ENCODE measurements at regions not wholly inside any gene's neighbourhood (a gene's known extent, or its start where the extent isn't known, plus 50 kb on each side); places are given as distances from the start of the nearest gene placed in this dataset.
"Not testable (repeated sequence)": the region's sequence is repeated elsewhere in the genome, so short reads cannot be mapped to it uniquely, and the experiment has no call there.

DNA sequence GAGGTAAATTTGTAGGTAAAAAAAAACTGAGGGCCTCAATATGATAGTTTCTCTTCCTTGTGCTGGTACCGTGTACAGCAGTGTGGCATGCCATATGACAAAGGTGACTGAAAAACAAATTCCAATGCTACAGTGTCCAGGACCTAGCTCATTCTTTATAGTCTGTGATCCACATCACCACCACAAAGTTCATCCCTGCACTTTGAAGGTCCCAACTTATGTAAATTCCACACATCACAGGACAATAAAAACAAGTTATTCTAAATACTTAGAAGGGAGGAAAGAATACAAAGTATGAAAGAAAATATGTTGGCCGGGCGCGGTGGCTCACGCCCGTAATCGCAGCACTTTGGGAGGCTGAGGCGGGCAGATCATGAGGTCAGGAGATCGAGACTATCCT is 314.6 kb upstream of the SGCG start:
- DNase-seq (ENCODE audit: low spot score) (no peak), FAIRE-seq (no peak)

DNA sequence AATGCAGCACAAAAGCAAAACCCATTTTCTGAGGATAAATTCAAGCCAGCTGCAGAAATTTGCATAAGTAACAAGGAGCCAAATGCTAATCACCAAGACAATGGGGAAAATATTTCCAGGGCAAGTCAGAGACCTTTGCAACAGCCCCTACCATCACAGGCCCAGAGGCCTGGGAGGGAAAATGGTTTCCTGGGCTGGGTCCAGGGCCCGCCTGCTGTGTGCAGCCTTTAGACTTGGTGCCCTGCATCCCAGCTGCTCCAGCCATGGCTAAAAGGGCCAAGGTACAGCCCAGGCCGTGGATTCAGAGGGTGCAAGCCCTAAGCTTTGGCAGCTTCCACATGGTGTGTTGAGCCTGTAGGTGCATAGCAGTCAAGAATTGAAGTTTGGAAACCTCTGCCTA is 309.5 kb upstream of the SGCG start:
- DNase-seq (ENCODE audit: low spot score) (no peak), FAIRE-seq (no peak)

DNA sequence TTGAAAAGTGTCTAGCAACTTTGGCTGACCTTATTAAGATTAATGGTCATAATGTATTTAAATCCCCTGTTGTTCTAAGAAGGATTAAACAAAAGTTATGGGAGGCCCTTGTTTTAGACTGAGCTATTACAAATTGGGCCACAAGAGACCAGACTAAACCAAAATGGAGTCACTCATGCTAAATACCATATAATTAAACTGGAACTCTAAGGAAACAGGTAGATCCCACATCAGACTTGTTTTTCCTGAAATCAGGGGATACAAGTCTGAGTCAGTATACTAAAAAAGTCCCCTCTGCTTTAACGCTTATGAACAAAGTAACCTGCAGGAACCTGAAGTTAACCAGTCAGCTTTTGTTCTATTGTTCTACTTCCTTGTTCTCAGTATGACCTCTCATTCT is 305.9 kb upstream of the SGCG start:
- FAIRE-seq (no peak), DNase-seq (ENCODE audit: low spot score) (no peak)

DNA sequence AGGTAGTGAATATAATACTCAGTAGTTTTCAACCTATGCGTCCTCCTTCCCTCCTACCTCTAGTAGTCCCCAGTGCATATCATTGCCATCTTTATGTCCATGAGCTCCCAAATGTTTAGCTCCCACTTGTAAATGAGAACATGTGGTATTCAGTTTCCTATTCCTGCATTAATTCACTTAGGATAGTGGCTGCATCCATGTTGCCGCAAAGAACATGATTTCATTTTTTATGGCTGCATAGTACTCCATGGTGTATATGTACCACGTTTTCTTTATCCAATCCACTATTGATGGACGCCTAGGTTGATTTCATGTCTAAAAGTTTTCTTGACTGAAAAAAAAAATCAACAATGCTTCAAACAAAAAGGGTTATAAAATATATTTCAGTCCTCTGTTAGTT is 303.4 kb upstream of the SGCG start:
- no peak for FAIRE-seq
- DNase-seq (ENCODE audit: low spot score) = no peak

DNA sequence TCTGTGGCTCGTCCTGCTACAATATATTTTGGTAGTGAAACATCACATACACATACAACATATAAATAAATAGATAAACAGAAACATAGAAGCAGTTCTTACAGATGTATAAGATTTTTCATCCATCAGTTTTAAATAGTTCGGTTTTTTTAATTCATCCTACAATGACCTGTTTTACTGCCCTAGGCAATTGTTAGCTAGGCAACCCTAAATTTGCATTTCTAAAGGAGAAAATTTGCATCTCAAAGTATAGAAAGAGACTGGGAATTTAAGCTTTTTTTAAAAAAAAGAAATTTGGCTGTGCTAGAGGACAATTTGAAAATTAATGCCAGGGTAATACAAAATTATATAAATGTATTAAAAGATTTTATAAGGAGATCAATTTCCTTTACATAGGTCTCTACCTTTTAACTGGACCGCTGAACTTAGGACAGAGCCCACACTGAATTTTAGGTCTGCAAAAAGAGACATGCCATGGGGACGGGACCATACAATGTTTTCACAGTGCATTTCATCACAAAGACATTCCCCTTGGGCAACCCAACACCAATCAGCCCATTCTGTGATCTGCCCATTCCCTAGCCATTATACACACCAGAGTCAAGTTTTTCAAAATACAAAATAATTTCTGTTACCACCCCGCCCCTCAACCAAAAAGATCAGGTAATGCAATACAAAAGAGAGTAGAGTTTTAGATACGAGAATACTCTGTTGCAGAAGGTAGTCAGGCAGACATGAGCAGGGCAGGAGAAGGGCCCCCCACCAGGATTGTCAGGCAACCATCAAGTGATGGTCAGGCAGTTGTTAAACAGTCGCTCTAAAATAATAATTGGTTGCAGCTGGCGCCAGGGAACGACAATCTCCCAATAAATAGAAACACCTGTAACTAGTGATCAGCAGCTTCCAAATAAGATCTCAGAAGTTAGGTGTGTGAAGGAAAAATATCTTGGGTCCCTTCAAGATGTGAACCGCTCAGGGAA is 299.7 kb upstream of the SGCG start:
- FAIRE-seq (no peak), DNase-seq (ENCODE audit: low spot score) (no peak)

DNA sequence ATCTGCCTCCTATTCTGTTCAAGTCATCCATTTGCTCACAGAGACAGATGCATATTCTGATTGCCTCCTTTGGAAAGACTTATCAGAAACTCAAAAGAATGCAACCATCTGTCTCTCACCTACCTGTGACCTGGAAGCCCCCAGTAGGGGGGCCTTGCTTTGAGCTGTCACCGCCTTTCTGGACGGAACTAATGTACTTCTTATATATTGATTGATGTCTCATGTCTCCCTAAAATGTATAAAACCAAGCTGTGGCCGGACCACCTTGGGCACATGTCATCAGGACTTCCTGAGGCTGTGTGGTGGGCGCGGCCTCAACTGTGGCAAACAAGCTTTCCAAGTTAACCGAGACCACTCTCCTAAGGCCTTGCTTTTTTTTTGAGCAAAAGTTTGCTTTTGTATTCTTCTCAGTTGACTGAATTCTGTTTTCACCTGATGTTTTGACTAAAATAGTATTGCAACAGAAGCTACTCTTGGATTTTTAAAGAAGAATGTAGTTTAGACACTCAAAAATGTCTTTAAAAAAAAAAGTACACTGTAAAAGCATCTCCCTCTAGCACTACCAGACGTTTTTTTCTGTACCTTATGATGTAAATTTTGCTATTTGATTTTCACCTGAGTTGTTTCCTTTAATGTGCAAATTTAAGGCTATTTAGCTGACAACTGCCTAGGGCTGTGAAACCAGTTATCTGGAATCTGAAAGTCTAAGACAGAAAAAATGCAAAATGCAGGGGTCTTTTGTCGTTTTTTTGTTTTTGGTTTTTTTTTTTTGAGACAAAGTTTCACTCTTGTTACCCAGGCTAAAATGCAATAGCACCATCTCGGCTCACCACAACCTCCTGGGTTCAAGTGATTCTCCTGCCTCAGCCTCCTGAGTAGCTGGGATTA is 298.8 kb upstream of the SGCG start:
- DNase-seq (ENCODE audit: low spot score); FAIRE-seq: not testable (repeated sequence)

DNA sequence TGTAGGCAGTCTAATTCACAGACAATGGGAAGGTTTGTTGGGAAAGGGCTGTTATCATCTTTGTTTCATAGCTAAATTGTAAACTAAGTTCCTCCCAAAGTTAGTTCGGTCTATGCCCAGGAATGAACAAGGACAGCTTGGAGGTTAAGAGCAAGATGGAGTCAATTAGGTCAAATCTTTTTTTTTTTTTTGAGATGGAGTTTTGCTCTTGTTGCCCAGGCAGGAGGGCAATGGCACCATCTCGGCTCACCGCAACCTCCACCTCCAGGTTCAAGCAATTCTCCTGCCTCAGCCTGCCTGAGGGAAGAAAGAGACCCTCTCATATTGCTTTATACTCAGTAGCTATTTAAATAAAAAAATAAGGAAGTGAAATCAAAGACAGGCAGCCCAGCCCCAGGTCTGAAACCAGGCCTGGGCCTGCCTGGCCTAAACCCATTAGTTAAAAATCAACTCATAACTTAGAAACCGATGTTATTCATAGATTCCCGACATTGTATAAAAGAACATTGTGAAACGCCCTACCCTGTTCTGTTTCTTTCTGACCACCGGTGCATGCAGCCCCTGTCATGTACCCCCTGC is 297.4 kb upstream of the SGCG start:
- DNase-seq (ENCODE audit: low spot score) (peak; percentile 20), FAIRE-seq (peak; percentile 82)

DNA sequence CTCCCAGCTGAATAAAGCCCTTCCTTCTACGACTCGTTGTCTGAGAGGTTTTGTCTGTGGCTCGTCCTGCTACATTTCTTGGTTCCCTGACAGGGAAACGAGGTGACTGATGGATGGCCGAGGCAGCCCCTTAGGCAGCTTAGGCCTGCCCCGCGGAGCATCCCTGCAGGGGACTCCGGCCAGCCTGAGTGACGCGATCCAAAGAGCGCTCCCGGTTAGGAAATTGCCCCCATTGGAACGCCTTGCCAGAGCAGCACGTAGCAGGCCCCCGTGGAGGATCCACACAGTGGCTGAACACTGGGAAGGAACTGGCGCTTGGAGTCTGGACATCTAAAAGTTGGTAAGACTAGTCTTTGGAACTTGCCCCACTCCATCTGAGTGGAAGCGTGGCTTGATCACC is 296.8 kb upstream of the SGCG start:
- DNase-seq (ENCODE audit: low spot score) = peak; percentile 23
- FAIRE-seq = no peak

DNA sequence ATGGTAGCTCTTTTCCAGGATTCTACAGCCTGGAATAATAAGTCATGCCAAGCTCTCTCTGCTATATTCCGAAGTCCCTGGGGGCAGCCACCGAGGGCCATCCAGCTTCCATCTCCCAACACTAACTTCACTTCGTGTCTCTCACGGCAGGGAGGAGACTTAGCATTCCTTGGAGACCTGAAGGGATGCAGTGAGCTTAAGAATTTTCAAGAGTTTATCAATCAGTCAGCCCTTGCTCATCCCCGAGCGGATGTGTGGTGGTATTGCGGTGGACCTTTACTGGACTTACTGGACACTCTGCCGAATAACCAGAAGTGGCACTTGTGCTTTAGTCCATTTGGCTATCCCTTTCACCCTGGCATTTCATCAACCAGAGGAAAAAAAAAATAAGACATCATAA is 294.7 kb upstream of the SGCG start:
- peak; percentile 68 for FAIRE-seq
- DNase-seq (ENCODE audit: low spot score) = peak; percentile 61

DNA sequence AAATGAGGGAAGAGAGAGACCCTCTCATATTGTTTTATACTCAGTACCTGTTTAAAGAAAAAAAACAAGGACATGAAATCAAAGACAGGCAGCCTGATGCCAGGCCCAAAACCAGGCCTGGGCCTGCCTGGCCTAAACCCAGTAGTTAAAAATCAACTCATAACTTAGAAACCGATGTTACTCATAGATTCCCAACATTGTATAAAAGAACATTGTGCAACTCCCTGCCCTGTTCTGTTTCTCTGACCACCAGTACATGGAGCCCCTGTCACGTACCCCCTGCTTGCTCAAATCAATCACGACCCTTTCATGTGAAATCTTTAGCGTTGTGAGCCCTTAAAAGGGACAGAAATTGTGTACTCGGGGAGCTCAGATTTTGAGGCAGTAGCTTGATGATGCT is 291.4 kb upstream of the SGCG start:
- FAIRE-seq = peak; percentile 90
- peak; percentile 53 for DNase-seq (ENCODE audit: low spot score)

DNA sequence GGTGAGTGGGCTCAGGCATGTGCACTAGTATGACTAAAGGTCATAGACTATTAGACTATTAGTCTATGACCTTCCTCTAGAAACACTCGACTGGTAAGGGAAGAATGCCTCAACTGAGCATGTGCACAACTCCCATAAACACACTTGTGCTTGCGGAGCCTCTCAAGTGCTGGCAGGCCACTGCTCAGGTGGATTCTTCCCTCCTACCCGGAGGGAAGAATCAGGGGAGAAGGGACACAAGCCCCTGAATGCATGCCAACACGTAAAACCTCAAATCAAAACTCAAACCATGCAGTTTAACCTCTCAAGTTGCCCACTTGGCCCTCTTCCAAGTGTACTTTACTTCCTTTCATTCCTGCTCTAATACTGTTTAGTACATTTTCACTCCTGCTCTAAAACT is 287.6 kb upstream of the SGCG start:
- no peak for FAIRE-seq
- no peak for DNase-seq (ENCODE audit: low spot score)

DNA sequence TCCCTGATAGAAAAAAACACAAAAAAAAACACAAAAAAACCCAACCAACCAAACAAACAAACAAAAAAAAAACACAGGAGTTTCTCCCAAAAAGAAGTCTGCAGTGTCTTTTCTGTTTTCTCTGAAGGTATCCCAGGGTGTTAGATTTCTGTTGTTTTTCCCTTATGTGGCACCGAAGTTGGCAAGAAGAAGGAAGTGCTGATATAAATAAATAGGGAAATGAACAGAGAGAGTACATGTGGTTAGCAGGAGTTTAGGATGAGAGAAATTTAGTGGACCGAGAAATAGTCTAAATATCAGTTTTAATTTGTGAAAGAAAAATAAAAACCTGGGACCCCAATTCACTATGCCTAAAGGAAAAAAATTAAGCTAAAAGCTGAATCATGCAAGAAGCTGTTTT is 287.0 kb upstream of the SGCG start:
- FAIRE-seq (no peak), DNase-seq (ENCODE audit: low spot score) (no peak)

DNA sequence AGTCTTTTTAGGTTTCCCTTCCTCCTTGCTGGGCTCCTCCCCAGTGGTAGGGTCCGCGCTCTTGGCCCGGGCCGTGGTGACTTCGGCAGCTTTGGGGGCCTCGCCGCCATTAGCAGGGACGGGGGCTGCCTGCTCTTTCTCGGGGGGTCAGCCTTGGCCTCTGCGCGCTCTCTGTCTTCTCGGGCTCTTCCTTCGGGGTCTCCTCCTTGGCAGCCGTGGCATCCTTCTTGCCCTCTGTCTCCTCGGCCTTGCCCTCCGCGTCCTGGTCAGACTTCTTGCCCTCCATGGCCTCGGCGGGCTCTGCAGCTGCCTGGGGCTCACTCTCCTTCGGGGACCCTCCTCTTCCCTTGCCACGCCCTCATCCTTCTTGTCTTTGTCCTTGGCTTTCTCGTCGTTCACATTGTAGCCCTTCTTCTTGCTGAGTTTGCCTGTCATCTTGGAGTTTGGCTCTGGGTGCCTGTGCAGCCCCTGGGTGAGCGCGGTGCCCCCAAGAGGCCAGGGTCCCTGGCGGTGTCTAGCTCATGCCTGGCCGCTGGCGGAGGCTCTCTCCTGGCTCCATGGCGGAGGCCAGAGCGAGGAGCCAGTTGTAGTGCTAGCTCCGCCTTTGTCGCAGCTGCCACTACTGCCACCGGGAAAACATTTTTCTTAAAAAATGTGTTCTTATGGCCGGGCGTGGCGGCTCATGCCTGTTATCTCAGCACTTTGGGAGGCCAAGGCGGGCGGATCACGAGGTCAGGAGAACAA is 283.0 kb upstream of the SGCG start:
- DNase-seq (ENCODE audit: low spot score) = no peak
- no peak for FAIRE-seq

DNA sequence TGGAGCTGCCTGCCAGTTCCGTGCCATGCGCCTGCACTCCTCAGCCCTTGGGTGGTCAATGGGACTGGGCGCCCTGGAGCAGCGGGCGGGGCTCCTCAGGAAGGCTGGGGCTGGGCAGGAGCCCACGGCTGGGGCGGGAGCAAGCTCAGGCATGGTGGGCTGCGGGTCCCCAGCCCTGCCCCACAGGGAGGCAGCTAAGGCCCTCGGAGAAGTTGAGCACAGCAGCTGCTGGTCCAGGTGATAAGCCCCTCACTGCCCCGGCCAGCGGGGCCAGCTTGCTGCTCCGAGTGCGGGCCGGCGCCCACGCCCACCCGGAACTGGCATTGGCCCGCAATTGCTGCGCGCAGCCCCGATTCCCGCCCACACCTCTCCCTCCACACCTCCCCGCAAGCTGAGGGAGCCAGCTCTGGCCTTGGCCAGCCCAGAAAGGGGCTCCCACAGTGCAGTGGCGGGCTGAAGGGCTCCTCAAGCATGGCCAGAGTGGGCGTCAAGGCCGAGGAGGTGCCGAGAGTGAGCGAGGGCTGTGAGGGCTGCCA is 280.3 kb upstream of the SGCG start:
- DNase-seq (ENCODE audit: low spot score); FAIRE-seq: not testable (repeated sequence)

DNA sequence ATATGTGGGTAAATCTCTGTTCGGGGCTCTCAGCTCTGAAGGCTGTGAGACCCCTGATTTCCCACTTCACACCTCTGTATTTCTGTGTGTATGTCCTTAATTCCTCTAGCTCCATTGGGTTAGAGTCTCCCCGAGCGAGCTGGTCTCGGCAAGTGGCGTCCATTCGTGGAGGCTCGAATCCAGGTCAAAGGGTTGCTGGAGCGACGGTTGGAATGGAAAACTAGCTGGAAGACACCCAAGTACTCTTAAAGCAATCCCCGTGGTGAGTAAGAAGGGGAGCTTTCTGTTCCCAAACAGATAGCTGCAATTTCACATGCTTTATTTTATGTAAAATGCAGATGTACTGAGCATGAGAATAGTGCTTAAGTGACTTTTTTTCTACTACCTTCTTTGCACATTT is 277.5 kb upstream of the SGCG start:
- DNase-seq (ENCODE audit: low spot score) (no peak), FAIRE-seq (no peak)

DNA sequence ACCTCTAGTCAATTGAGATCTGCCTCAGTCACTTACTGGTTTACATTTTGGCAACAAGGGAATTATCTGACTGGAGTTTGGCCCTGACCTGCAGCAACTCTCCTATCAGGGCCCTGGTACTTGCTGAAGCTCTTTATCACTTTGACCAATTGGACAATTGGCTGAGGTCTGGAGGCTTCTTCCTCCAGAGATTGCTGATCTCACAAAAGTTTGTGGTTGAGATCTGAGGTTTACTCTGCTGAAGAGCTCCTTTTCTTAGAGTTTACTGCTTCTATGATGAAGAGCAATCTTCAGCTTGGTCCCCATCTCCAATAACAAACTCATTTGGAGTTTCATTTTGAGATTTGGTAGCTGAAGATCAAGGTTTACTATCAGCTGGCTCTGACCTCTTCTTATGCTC is 276.9 kb upstream of the SGCG start:
- DNase-seq (ENCODE audit: low spot score) = no peak
- FAIRE-seq = no peak

DNA sequence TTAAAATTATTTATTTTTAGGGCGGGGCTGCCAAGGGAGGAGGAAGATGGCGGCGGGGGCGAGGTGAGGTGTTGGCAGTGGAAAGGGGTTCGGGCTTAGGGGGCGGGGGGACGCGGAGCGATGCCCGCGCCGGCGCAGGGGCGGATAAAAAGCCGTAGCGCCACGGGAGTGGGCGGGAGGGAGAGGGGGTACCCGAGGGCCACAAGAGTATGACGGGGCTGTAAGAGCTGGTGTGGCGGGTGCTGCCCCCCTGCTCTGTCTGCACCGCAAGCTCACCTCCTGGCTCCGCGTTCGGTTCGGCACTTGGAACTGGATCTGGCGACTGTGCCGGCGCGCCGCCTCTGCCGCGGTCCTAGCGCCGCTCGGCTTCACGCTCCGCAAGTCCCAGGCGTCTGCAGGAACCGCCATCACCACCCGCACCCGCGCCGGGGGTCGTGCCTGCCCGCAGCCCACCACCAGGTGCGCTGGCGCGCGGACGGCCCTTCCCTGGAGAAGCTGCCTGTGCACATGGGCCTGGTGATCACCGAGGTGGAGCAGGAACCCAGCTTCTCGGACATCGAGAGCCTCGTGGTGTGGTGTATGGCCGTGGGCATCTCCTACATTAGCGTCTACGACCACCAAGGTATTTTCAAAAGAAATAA is 265.2 kb upstream of the SGCG start:
- no peak for FAIRE-seq
- DNase-seq (ENCODE audit: low spot score) = no peak

DNA sequence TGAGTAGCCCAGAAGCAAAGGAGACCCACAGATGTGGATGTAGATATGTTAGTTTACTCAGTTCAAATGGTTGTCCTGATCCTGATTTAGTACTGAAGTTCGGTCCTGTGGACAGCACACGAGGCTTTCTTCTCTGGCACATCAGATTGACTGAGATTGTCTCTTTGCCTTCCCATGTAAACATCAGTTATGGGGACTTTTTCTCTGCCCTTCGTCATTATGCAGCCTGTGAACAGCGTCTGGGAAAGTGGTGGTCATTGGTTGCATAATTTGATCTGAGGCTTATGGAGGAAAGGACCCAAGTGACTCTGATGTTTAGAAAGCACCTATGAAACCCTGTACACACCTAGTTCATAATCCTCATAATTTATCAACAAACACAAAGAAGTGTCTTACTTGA is 264.5 kb upstream of the SGCG start:
- not testable (repeated sequence) for FAIRE-seq; DNase-seq (ENCODE audit: low spot score)

DNA sequence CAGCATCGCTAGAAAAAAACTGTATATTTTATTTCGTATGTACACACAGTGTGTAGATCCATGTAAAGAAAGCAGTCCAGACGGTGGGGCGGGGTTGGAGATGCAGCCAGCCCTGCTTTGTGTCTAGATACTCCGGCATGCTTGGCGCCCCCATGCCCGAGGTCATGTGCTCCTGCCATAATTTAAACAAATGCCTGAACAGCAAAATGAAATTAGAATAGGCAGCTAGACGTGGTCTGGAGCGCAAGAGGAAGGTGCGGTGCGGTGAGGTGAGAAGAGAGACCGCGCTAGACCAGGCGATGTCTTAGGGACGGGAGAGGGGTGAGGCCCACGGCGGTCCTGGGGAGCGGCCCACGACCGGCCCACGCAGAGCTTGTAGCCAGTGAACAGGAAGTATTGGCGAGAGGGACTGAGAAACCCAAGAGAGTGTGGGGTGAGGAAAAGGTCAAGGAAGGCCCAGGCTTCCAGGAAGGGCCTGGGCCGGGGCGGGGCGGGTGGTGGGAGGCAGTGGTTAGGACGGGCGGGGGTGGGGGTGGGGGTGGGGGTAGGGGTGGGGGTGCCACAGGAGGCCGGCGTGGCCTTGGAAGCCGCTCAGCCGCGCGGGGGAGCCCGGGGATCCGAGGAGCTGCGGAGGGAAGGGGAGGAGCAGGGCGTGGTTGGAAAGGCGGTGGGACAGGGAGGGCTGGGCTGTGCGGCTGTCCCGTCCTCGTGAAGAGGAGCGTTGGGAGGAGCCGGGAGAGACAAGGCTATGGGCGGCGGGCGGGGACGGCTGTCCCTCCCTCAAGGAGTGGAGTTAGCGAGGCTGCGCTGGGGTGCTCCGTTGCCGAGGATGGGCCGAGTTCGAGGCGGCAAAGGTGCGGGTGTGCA is 254.7 kb upstream of the SGCG start:
- FAIRE-seq = no peak
- peak; percentile 66 for DNase-seq (ENCODE audit: low spot score)
